Astrocyte of the cerebellum (primary cell): ENCODE measurements at regions not wholly inside any gene's neighbourhood (a gene's known extent, or its start where the extent isn't known, plus 50 kb on each side); places are given as distances from the start of the nearest gene placed in this dataset.

Source experiments
- DNase-seq: peaks from one replicate; pipeline ENCODE4 v3.0.0-alpha.2; 2011; ENCODE audit warnings: low read depth
- H3K4me3 ChIP-seq: 2 replicates; pipeline ENCODE4 v1.5.1; 2011; ENCODE audit warnings: mild to moderate bottlenecking, low read depth, low read length, moderate library complexity
- in situ Hi-C: cut with HindIII; loops from 2 replicates; pipeline ENCODE4 v1.10.0; 2017; ENCODE audit warnings: low sequenced_read_pairs
- TF ChIP-seq, protein P1 (sequence below): IDR thresholded peaks from 2 replicates; pipeline ENCODE4 v1.5.1; 2012; ENCODE audit warnings: low read length, low read depth, moderate library complexity, mild to moderate bottlenecking; ENCODE audit errors: missing control alignments

DNA sequence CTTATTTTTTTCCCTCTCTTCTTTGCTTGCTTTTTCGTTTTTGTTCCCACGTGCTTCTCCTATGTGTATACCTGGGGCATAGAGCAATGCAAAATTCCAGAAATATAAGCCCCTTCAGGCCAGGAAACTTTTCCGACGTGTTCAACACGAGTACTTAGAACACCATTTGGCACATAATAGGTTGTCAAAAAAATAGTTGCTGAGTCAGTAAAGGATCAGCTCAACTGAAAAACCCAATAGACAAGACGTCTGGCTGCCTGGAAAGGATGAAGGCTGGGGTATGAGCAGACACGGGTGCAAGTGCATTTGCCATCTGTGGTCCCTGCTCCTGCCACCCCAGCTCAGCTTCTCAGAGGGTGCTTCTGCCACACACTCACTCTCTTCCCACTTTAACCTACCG is 823.0 kb upstream of the SOX11 start:
- no peak for DNase-seq
- TF ChIP-seq, protein P1, sequence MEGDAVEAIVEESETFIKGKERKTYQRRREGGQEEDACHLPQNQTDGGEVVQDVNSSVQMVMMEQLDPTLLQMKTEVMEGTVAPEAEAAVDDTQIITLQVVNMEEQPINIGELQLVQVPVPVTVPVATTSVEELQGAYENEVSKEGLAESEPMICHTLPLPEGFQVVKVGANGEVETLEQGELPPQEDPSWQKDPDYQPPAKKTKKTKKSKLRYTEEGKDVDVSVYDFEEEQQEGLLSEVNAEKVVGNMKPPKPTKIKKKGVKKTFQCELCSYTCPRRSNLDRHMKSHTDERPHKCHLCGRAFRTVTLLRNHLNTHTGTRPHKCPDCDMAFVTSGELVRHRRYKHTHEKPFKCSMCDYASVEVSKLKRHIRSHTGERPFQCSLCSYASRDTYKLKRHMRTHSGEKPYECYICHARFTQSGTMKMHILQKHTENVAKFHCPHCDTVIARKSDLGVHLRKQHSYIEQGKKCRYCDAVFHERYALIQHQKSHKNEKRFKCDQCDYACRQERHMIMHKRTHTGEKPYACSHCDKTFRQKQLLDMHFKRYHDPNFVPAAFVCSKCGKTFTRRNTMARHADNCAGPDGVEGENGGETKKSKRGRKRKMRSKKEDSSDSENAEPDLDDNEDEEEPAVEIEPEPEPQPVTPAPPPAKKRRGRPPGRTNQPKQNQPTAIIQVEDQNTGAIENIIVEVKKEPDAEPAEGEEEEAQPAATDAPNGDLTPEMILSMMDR: no peak
- no peak overlapping the region for H3K4me3 ChIP-seq
- in situ Hi-C loops: no loop called here

DNA sequence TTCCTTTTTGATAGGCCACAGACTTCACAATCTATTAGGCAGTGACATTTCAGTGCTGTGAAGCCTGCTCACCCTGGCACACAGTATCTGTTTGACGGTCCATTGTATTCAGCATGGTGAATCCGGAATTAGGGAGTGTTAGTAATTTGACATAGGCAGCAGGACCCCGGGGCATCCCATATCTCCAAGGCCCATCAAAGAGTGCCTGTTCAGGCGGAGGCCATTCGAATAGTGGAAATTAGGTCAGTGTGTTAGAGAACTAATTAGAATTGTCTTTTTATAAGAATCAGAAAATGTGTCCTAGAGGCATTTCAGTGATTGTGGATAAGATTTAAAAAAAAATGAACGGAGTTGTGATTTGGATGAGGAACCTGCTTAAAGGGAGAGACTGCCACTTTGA is 818.8 kb upstream of the SOX11 start:
- H3K4me3 ChIP-seq: no peak overlapping the region
- in situ Hi-C loops: no loop called here
- TF ChIP-seq, protein P1: no peak
- no peak for DNase-seq

DNA sequence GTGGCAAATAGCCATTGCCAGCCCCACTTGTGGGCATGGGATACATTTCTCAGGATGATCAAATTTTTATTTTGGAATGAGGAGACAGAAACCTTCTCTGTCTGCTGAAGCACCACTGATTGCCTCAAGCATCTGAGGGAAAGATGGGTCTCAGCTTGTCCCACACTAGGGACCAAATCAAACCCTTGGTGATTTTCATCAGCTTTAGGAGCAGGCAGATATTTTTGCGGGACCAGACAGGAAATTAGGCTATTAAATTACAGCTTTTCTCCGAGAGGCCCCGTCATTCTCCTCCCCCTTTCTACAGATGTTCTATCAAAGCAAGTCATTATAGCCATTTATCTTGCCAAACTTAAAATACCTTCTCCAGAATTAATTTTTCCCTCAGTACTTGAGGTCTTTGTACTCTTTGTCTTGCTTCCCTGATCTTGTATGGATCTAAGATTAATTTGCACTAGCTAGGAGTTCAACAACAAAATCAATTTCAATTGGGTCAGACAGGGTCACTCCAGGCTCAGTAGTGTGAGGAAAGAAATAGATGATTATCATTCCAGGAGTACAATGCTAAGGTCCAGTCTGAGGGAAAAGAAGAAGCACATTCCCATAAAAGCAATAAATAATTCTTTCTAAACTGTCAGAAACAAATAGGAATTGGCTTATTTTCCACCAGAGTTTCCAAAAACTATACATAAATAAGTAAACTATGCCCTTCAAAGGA is 818.1 kb upstream of the SOX11 start:
- TF ChIP-seq, protein P1: no peak
- DNase-seq: no peak
- in situ Hi-C loops: no loop called here
- H3K4me3 ChIP-seq: no peak overlapping the region

DNA sequence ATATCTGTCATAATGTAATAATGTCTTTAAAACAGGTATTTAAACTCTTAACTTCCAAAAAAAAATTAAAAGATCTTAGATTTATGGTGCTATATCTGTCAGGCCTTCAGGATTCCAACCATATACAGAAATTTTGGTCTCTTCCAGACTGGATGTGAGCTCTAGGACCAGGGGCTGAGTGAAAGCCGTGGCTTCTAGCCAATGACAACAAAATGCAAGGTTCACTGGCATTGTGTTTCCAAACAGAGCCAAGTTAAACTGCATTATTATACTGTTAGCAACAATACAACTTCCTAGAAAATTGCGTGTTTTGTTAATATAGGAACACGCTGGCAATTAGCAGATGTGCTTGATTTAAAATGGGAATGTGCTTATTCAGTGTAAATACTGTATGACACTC is 809.8 kb upstream of the SOX11 start:
- no peak for DNase-seq
- H3K4me3 ChIP-seq: no peak overlapping the region
- in situ Hi-C loops: no loop called here
- TF ChIP-seq, protein P1: no peak

DNA sequence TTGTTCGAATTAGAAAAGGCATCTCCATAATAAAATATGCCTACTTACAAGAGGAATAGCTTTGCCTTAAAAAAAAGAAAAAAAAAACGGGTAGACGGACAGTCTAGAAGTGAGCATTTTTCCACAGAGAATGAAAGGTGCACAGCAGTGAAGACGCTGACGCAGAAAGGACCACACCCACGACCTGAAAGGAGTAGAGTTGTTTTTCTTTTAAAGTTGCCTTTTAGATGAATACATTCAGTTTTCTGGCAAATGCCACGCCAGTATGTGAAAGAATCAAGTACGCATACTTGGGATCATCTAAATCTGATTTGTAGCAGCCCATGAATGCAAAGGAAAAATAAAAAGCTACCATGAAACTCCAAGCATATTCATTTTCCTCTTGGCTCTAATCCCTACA is 809.2 kb upstream of the SOX11 start:
- in situ Hi-C loops: no loop called here
- no peak overlapping the region for H3K4me3 ChIP-seq
- no peak for DNase-seq
- TF ChIP-seq, protein P1: no peak

DNA sequence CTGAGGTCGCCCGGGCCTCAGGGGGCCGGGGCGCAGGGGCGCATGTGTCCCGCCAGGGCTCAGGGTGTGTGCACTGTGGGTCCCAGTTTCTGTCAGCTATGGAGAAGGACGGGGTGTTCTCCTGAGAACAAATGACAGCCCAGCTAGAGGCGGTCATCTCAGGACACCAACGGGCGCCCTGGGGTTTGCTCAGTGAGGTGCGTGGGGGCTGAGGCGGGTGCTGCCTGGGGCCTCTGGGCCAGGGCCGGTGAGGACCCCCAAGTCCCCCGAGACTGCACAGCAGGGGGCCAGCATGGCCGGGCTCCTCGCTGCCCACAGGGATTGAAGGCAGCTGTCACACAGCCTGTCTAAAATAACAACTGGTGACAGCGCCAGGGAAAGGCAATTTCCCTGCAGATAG is 808.8 kb upstream of the SOX11 start:
- TF ChIP-seq, protein P1: no peak

DNA sequence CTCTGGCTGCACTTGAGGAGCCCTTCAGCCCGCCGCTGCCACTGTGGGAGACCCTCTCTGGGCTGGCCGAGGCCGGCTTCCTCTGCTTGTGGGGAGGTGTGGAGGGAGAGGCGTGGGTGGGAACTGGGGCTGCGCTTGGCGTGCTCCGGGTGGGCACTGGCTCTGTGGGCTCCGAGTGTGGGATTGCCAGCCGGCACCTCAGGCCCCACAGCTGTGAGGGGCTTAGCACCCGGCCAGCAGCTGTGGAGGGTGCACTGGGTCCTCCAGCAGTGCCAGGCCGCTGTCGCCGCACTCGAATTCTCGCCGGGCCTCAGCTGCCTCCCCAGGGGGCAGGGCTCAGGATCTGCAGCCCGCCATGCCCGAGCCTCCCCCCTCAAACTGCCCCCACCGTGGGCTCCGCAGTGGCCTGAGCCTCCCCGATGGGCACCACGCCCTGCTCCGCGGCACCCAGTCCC is 808.0 kb upstream of the SOX11 start:
- TF ChIP-seq, protein P1: no peak
- in situ Hi-C loops: no loop called here
- H3K4me3 ChIP-seq: no peak overlapping the region
- no peak for DNase-seq

More for the DNA sequence above, 808.8 kb upstream of the SOX11 start:
- DNase-seq: no peak
- H3K4me3 ChIP-seq: no peak overlapping the region
- in situ Hi-C loops: no loop called here
